Body of pancreas (tissue), 4 donors: ENCODE measurements at regions not wholly inside any gene's neighbourhood (a gene's known extent, or its start where the extent isn't known, plus 50 kb on each side); places are given as distances from the start of the nearest gene placed in this dataset.

Experiments
- POLR2A ChIP-seq, 3 donors: fragments of 450-650 bp; IDR thresholded peaks; one replicate each; pipeline ENCODE4 v1.6.1; 2016; ENCODE audit warnings: antibody characterized with exemption in 3 of 3, mild to moderate bottlenecking in 2 of 3
- TF ChIP-seq, protein P1 (sequence below), 7 experiments: fragments of 450-650 bp in 4 of 7; fragments of 200-600 bp in 3 of 7; sonication (generic) in 3 of 7; IDR thresholded peaks; one replicate each; pipeline ENCODE4 v1.5.1; 2016 to 2019; ENCODE audit warnings: antibody characterized with exemption in 7 of 7

DNA sequence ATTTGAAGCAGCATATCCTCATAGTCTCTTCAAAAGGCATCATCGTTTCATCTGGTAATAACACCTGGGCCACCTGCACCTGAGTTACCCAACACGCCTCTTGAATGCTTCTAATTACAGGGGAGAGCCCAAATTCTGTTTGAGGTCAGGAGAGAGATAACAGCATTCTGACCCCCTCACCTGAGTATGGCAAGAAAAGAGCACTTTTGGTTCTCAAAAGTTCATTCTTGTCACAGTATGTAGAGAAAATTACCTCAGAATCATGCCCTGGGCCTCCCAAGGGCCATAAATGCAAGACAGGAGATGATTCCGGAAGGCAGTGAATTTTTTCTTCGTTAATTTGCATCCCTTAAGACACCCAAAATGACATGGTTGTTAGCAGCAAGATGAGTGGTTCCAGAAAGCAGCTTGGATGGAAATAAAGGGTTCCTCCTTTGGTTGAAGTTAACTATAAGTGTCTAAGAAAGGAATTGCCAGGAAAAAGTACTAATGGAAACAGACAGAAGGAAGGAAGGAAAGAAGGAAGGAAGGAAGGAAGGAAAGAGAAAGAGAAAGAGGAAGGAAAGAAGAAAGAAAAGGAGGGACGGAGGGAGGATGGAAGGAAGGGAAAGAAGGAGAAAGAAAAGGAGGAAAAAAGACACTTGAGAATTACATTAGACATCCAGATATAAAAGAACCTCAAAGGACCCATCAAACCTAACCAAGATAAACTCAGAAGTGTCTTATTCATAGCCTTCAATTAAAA lies 228.4 kb upstream of the RHOBTB1 start:
- no peak for TF ChIP-seq POLR2A (IDR thresholded peaks at IDR 0.05)
- TF ChIP-seq, protein P1, sequence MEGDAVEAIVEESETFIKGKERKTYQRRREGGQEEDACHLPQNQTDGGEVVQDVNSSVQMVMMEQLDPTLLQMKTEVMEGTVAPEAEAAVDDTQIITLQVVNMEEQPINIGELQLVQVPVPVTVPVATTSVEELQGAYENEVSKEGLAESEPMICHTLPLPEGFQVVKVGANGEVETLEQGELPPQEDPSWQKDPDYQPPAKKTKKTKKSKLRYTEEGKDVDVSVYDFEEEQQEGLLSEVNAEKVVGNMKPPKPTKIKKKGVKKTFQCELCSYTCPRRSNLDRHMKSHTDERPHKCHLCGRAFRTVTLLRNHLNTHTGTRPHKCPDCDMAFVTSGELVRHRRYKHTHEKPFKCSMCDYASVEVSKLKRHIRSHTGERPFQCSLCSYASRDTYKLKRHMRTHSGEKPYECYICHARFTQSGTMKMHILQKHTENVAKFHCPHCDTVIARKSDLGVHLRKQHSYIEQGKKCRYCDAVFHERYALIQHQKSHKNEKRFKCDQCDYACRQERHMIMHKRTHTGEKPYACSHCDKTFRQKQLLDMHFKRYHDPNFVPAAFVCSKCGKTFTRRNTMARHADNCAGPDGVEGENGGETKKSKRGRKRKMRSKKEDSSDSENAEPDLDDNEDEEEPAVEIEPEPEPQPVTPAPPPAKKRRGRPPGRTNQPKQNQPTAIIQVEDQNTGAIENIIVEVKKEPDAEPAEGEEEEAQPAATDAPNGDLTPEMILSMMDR (IDR thresholded peaks at IDR 0.05): no peak
